ENCODE measurements at regions not wholly inside any gene's neighbourhood (a gene's known extent, or its start where the extent isn't known, plus 50 kb on each side); places are given as distances from the start of the nearest gene placed in this dataset.
A peak's percentile ranks its signal among the peaks of the same experiment; 100 is the strongest.
"Not testable (repeated sequence)": the region's sequence is repeated elsewhere in the genome, so short reads cannot be mapped to it uniquely, and the experiment has no call there.

GRCh38 chr2:41326851-41327250 lies 721.0 kb upstream of the PKDCC start:
- Histone ChIP-seq H3K36me3 (no peaks in the 10 kb centered on the region), H3K27ac (no peak overlapping the region), H3K27me3 (no peaks in the 10 kb centered on the region), H3K4me3 (no peak overlapping the region), H3K4me1 (no peaks in the 10 kb centered on the region), H3K9me3 (no peaks in the 10 kb centered on the region)
- peak in 1 of 2 donors; percentile 16 for DNase-seq
- TF ChIP-seq, protein P1, sequence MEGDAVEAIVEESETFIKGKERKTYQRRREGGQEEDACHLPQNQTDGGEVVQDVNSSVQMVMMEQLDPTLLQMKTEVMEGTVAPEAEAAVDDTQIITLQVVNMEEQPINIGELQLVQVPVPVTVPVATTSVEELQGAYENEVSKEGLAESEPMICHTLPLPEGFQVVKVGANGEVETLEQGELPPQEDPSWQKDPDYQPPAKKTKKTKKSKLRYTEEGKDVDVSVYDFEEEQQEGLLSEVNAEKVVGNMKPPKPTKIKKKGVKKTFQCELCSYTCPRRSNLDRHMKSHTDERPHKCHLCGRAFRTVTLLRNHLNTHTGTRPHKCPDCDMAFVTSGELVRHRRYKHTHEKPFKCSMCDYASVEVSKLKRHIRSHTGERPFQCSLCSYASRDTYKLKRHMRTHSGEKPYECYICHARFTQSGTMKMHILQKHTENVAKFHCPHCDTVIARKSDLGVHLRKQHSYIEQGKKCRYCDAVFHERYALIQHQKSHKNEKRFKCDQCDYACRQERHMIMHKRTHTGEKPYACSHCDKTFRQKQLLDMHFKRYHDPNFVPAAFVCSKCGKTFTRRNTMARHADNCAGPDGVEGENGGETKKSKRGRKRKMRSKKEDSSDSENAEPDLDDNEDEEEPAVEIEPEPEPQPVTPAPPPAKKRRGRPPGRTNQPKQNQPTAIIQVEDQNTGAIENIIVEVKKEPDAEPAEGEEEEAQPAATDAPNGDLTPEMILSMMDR (IDR thresholded peaks at IDR 0.05): no peak
- TF ChIP-seq POLR2AphosphoS5 (IDR thresholded peaks at IDR 0.05) (no peak), POLR2A (IDR thresholded peaks at IDR 0.05) (no peak), EP300 (IDR thresholded peaks at IDR 0.05) (no peak)
- WGBS, 5 donors: 37 to 63% (median 57%) methylated on average over 2 of the region's 2 CpGs
- intact Hi-C loops (cut with DNase I; ENCODE audit: low total_unique reads): no loop called here

DNA sequence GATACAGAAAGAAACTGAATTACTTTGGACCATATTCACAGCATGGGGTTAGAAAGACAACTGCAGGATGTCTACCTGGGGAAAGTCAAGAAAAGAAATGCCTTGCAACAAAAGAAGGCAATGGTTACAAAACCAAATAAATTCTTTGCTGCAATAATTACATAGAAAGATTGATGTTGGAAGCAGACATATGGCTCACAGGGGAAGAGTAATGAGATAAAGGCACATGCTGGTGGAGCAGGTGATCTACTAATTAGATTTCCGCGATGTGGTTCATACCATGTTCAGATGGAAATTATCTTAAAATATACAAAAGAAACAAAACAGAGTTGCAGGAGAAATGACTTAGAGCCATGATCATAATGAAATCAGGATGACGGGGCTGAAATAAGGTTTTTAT lies 718.8 kb upstream of the PKDCC start:
- H3K9me3 ChIP-seq: no peaks in the 10 kb centered on the region
- no peaks in the 10 kb centered on the region for H3K36me3 ChIP-seq
- DNase-seq: no peak
- TF ChIP-seq POLR2AphosphoS5 (IDR thresholded peaks at IDR 0.05) (no peak), EP300 (IDR thresholded peaks at IDR 0.05) (no peak)
- TF ChIP-seq, protein P1 (IDR thresholded peaks at IDR 0.05): no peak
- intact Hi-C loops (cut with DNase I; ENCODE audit: low total_unique reads): no loop called here
- H3K4me1 ChIP-seq: no peaks in the 10 kb centered on the region
- no peak overlapping the region for H3K4me3 ChIP-seq
- no peaks in the 10 kb centered on the region for H3K27me3 ChIP-seq
- 61 to 97% (median 62%) methylated on average over 3 of the region's 3 CpGs for WGBS, 5 donors
- H3K27ac ChIP-seq: no peak overlapping the region

- no peaks in the 10 kb centered on the region for H3K36me3 ChIP-seq
- no peaks in the 10 kb centered on the region for H3K27me3 ChIP-seq
- H3K27ac ChIP-seq: no peak overlapping the region
- no peak for DNase-seq
- no peaks in the 10 kb centered on the region for H3K9me3 ChIP-seq
- intact Hi-C loops (cut with DNase I; ENCODE audit: low total_unique reads): no loop called here
- TF ChIP-seq, protein P1 (IDR thresholded peaks at IDR 0.05): no peak
- TF ChIP-seq EP300 (IDR thresholded peaks at IDR 0.05) (no peak), POLR2A (IDR thresholded peaks at IDR 0.05) (no peak), POLR2AphosphoS5 (IDR thresholded peaks at IDR 0.05) (no peak)
- H3K4me1 ChIP-seq: no peaks in the 10 kb centered on the region
- 88 to 94% (median 91%) methylated on average over 2 of the region's 2 CpGs for WGBS, 5 donors
- H3K4me3 ChIP-seq: no peak overlapping the region
Observed at GRCh38 chr2:41334159-41334558, 713.7 kb upstream of the PKDCC start.

DNA sequence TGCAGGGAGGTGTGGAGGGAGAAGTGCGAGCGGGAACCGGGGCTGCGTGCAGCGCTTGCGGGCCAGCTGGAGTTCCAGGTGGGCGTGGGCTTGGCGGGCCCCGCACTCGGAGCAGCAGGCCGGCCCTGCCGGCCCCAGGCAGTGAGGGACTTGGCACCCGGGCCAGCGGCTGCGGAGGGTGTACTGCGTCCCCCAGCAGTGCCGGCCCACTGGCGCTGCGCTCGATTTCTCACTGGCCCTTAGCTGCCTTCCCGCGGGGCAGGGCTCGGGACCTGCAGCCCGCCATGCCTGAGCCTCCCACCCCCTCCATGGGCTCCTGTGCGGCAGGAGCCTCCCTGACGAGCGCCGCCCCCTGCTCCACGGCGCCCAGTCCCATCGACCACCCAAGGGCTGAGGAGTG lies 712.2 kb upstream of the PKDCC start:
- DNase-seq; H3K4me1 ChIP-seq; H3K36me3 ChIP-seq; H3K9me3 ChIP-seq; H3K27ac ChIP-seq; H3K4me3 ChIP-seq; intact Hi-C loops (cut with DNase I; ENCODE audit: low total_unique reads); H3K27me3 ChIP-seq: not testable (repeated sequence)
- 97 to 99% (median 98%) methylated on average over 7 to 31 of the region's 31 CpGs for WGBS, 5 donors

GRCh38 chr2:41337956-41338355 lies 709.9 kb upstream of the PKDCC start:
- 37 to 58% (median 49%) methylated on average over 3 to 4 of the region's 4 CpGs for WGBS, 5 donors
- no peaks in the 10 kb centered on the region for H3K27me3 ChIP-seq
- no peaks in the 10 kb centered on the region for H3K9me3 ChIP-seq
- no peak overlapping the region for H3K4me3 ChIP-seq
- no peak for TF ChIP-seq POLR2A (IDR thresholded peaks at IDR 0.05)
- no peak for TF ChIP-seq EP300 (IDR thresholded peaks at IDR 0.05)
- TF ChIP-seq, protein P1 (IDR thresholded peaks at IDR 0.05): no peak
- no peak for TF ChIP-seq POLR2AphosphoS5 (IDR thresholded peaks at IDR 0.05)
- no peak for DNase-seq
- intact Hi-C loops (cut with DNase I; ENCODE audit: low total_unique reads): no loop called here
- H3K4me1 ChIP-seq: no peaks in the 10 kb centered on the region
- H3K36me3 ChIP-seq: no peaks in the 10 kb centered on the region
- no peak overlapping the region for H3K27ac ChIP-seq

Data from stomach (tissue), 8 donors.